Body of pancreas (tissue), 4 donors: ENCODE measurements at regions not wholly inside any gene's neighbourhood (a gene's known extent, or its start where the extent isn't known, plus 50 kb on each side); places are given as distances from the start of the nearest gene placed in this dataset.

Experiments used
- CTCF ChIP-seq, 7 experiments: fragments of 450-650 bp in 4 of 7; fragments of 200-600 bp in 3 of 7; sonication (generic) in 3 of 7; IDR thresholded peaks; one replicate each; pipeline ENCODE4 v1.5.1; 2016 to 2019; ENCODE audit warnings: antibody characterized with exemption in 7 of 7
- POLR2A ChIP-seq, 3 donors: fragments of 450-650 bp; IDR thresholded peaks; one replicate each; pipeline ENCODE4 v1.6.1; 2016; ENCODE audit warnings: antibody characterized with exemption in 3 of 3, mild to moderate bottlenecking in 2 of 3

- TF ChIP-seq POLR2A (IDR thresholded peaks at IDR 0.05) (no peak), CTCF (IDR thresholded peaks at IDR 0.05) (no peak)
Measured at GRCh38 chr15:35974052-35974451, 428.1 kb upstream of the DPH6 start.
